GM23338 (cell line): ENCODE measurements at regions not wholly inside any gene's neighbourhood (a gene's known extent, or its start where the extent isn't known, plus 50 kb on each side); places are given as distances from the start of the nearest gene placed in this dataset.

Experiments used
- ATAC-seq: fragments of 200-7000 bp; cut with Tn5 transposase; 3 replicates; pipeline ENCODE4 v1.9.1; 2020
- DNase-seq: peaks from one replicate; pipeline ENCODE4 v3.0.0-alpha.2; 2015; ENCODE audit warnings: low spot score
- H2AFZ ChIP-seq: fragments of 200-600 bp; sonication (generic); 2 replicates; pipeline ENCODE4 v1.8.0; 2016; ENCODE audit warnings: antibody characterized with exemption, mild to moderate bottlenecking, moderate library complexity
- H3F3A ChIP-seq: fragments of 200-600 bp; sonication (generic); replicated peaks from 2 replicates; pipeline ENCODE4 v1.8.0; 2017; ENCODE audit warnings: antibody characterized with exemption, mixed run types, low read depth
- H3K27ac ChIP-seq: fragments of 200-600 bp; sonication (generic); 2 replicates; pipeline ENCODE4 v1.6.1; 2016; ENCODE audit warnings: low read depth
- H3K27me3 ChIP-seq: fragments of 200-600 bp; sonication (generic); 2 replicates; pipeline ENCODE4 v1.8.0; 2016; ENCODE audit warnings: mild to moderate bottlenecking, mixed run types, moderate library complexity; ENCODE audit not compliant: insufficient read depth
- H3K36me3 ChIP-seq: fragments of 200-600 bp; sonication (generic); 2 replicates; pipeline ENCODE4 v1.8.0; 2016; ENCODE audit warnings: mild to moderate bottlenecking; ENCODE audit not compliant: insufficient read depth
- H3K4me1 ChIP-seq: fragments of 200-600 bp; sonication (generic); 2 replicates; pipeline ENCODE4 v1.8.0; 2016; ENCODE audit warnings: mild to moderate bottlenecking, moderate library complexity; ENCODE audit not compliant: insufficient read depth
- H3K4me2 ChIP-seq: fragments of 200-600 bp; sonication (generic); 2 replicates; pipeline ENCODE4 v1.7.1; 2017; ENCODE audit warnings: mixed run types
- H3K4me3 ChIP-seq: fragments of 200-600 bp; sonication (generic); 2 replicates; pipeline ENCODE4 v1.6.1; 2016; ENCODE audit warnings: mixed run types
- H3K79me2 ChIP-seq: fragments of 200-600 bp; sonication (generic); replicated peaks from 2 replicates; pipeline ENCODE4 v1.8.0; 2017; ENCODE audit warnings: mild to moderate bottlenecking; ENCODE audit not compliant: insufficient read depth
- H3K9me2 ChIP-seq: fragments of 200-600 bp; sonication (generic); 2 replicates; pipeline ENCODE4 v1.8.0; 2017; ENCODE audit not compliant: insufficient read depth
- H4K20me1 ChIP-seq: fragments of 200-600 bp; sonication (generic); replicated peaks from 2 replicates; pipeline ENCODE4 v1.8.0; 2017; ENCODE audit warnings: mild to moderate bottlenecking; ENCODE audit not compliant: insufficient read depth
- H3K27ac Mint-ChIP-seq: 2 replicates; pipeline ENCODE4 v1.8.0; 2020; ENCODE audit warnings: inconsistent platforms, mild to moderate bottlenecking, moderate library complexity, mixed read lengths
- H3K27me3 Mint-ChIP-seq: 3 replicates; pipeline ENCODE4 v1.8.0; 2022; ENCODE audit warnings: low read depth, mild to moderate bottlenecking, moderate library complexity, mixed read lengths, inconsistent platforms; ENCODE audit not compliant: insufficient read depth, poor library complexity
- H3K36me3 Mint-ChIP-seq: 3 replicates; pipeline ENCODE4 v1.8.0; 2021; ENCODE audit warnings: low read depth, mild to moderate bottlenecking, inconsistent platforms, moderate library complexity, mixed read lengths
- H3K4me1 Mint-ChIP-seq: 3 replicates; pipeline ENCODE4 v1.8.0; 2020; ENCODE audit warnings: mild to moderate bottlenecking, inconsistent platforms, mixed read lengths
- H3K4me3 Mint-ChIP-seq: 3 replicates; pipeline ENCODE4 v1.8.0; 2021; ENCODE audit warnings: moderate library complexity, mild to moderate bottlenecking, inconsistent platforms, mixed read lengths
- H3K9me3 Mint-ChIP-seq: 3 replicates; pipeline ENCODE4 v1.8.0; 2020; ENCODE audit warnings: moderate library complexity, mild to moderate bottlenecking, inconsistent platforms, mixed read lengths
- CREB1 ChIP-seq: fragments of 250-450 bp; sonication (Bioruptor Pico); IDR thresholded peaks from 2 replicates; pipeline ENCODE4 v1.5.0; 2020; ENCODE audit warnings: low read depth, mild to moderate bottlenecking, moderate library complexity
- CTCF ChIP-seq, 2 experiments: fragments of 200-600 bp in 1 of 2; sonication (generic) in 1 of 2; conservative IDR thresholded peaks; 2 replicates each; pipeline versions ENCODE4 v1.5.1 to v1.6.1; 2016 to 2017; ENCODE audit warnings: antibody characterized with exemption in 2 of 2, low read depth in 2 of 2, mild to moderate bottlenecking in 2 of 2, moderate library complexity in 1 of 2
- ETS1 ChIP-seq: IDR thresholded peaks from 2 replicates; pipeline ENCODE4 v1.6.1; 2016; ENCODE audit warnings: antibody characterized with exemption
- EZH2 ChIP-seq: fragments of 200-600 bp; sonication (generic); IDR thresholded peaks from one replicate; pipeline ENCODE4 v1.8.0; 2017; ENCODE audit warnings: antibody characterized with exemption, mild to moderate bottlenecking, low read depth; ENCODE audit not compliant: unreplicated experiment
- EZH2phosphoT487 ChIP-seq: fragments of 200-600 bp; sonication (generic); IDR thresholded peaks from one replicate; pipeline ENCODE4 v1.8.1; 2018; ENCODE audit warnings: antibody characterized with exemption; ENCODE audit not compliant: unreplicated experiment
- JUNB ChIP-seq: IDR thresholded peaks from one replicate; pipeline ENCODE4 v1.6.1; 2016; ENCODE audit warnings: antibody characterized with exemption; ENCODE audit not compliant: unreplicated experiment
- NANOG ChIP-seq: IDR thresholded peaks from 2 replicates; pipeline ENCODE4 v1.6.1; 2016; ENCODE audit warnings: antibody characterized with exemption, borderline replicate concordance
- POLR2AphosphoS5 ChIP-seq: IDR thresholded peaks from 2 replicates; pipeline ENCODE4 v1.6.1; 2016; ENCODE audit warnings: antibody characterized with exemption, low read depth
- REST ChIP-seq: IDR thresholded peaks from one replicate; pipeline ENCODE4 v1.6.1; 2018; ENCODE audit warnings: antibody characterized with exemption; ENCODE audit not compliant: unreplicated experiment
- STAT1 ChIP-seq: IDR thresholded peaks from one replicate; pipeline ENCODE4 v1.6.1; 2016; ENCODE audit warnings: antibody characterized with exemption; ENCODE audit not compliant: unreplicated experiment
- ZNF114 ChIP-seq: fragments of 250-450 bp; sonication (Bioruptor Pico); IDR thresholded peaks from 2 replicates; pipeline ENCODE4 v1.5.0; 2020; ENCODE audit warnings: mild to moderate bottlenecking, moderate library complexity
- ZNF331 ChIP-seq: fragments of 250-450 bp; sonication (Bioruptor Pico); IDR thresholded peaks from 2 replicates; pipeline ENCODE4 v1.5.0; 2020; ENCODE audit warnings: low read depth, mild to moderate bottlenecking, moderate library complexity
- ZNF462 ChIP-seq: fragments of 250-450 bp; sonication (Bioruptor Pico); IDR thresholded peaks from 2 replicates; pipeline ENCODE4 v1.5.0; 2020; ENCODE audit warnings: mild to moderate bottlenecking, moderate library complexity

GRCh38 chr2:149271575-149271974 is 58.8 kb upstream of the LYPD6 start:
- no peak for ATAC-seq
- Histone ChIP-seq H3K4me1 (no peaks in the 10 kb centered on the region), H3K4me2 (no peak overlapping the region), H4K20me1 (no peaks in the 10 kb centered on the region), H3F3A (no peaks in the 10 kb centered on the region), H2AFZ (peak overlapping the region; percentile 19; the same call in 1 of the 2 replicates), H3K4me3 (no peak overlapping the region), H3K36me3 (no peaks in the 10 kb centered on the region), H3K27ac (no peak overlapping the region), H3K9me2 (peaks cover 5% of the 10 kb centered on the region; the same call in 1 of the 2 replicates), H3K27me3 (no peaks in the 10 kb centered on the region), H3K79me2 (no peaks in the 10 kb centered on the region)
- H3K4me1 Mint-ChIP-seq: no peaks in the 10 kb centered on the region
- no peaks in the 10 kb centered on the region for H3K36me3 Mint-ChIP-seq
- H3K27me3 Mint-ChIP-seq: no peaks in the 10 kb centered on the region
- DNase-seq: no peak
- no peak overlapping the region for H3K4me3 Mint-ChIP-seq
- TF ChIP-seq ETS1: no peak
- no peak for TF ChIP-seq REST
- TF ChIP-seq NANOG: no peak
- TF ChIP-seq STAT1: no peak
- no peak for TF ChIP-seq CREB1
- TF ChIP-seq EZH2phosphoT487: no peak
- no peak for TF ChIP-seq CTCF (conservative IDR thresholded peaks at IDR 0.05; ENCODE audit: low read depth in 2 of 2)
- no peak for TF ChIP-seq ZNF462 (CRISPR knock-in tag)
- no peak for TF ChIP-seq ZNF114 (CRISPR knock-in tag)
- no peak for TF ChIP-seq EZH2
- TF ChIP-seq JUNB: no peak
- TF ChIP-seq POLR2AphosphoS5: no peak
- TF ChIP-seq ZNF331 (CRISPR knock-in tag): no peak
- no peak overlapping the region for H3K27ac Mint-ChIP-seq
- H3K9me3 Mint-ChIP-seq: no peaks in the 10 kb centered on the region
